GM19395 (cell line): ENCODE measurements at regions not wholly inside any gene's neighbourhood (a gene's known extent, or its start where the extent isn't known, plus 50 kb on each side); places are given as distances from the start of the nearest gene placed in this dataset.
"Not testable (repeated sequence)": the region's sequence is repeated elsewhere in the genome, so short reads cannot be mapped to it uniquely, and the experiment has no call there.

Experiments used
- ATAC-seq: cut with Tn5 transposase; IDR thresholded peaks from one replicate; pipeline ENCODE4 v1.9.1; 2021; ENCODE audit warnings: mild to moderate bottlenecking, moderate library complexity; ENCODE audit not compliant: unreplicated experiment

GRCh38 chr16:5835876-5836275 is 738.3 kb upstream of the EEF2KMT start:
- no peak for ATAC-seq

- ATAC-seq, result no peak
Measured at GRCh38 chr16:5826332-5826731, 728.7 kb upstream of the EEF2KMT start.

GRCh38 chr16:5820472-5820871 is 722.9 kb upstream of the EEF2KMT start:
- ATAC-seq, result no peak

- no peak for ATAC-seq
Measured at GRCh38 chr16:5815570-5816237, 718.1 kb upstream of the EEF2KMT start.

- ATAC-seq, result no peak
Measured at GRCh38 chr16:5801396-5801795, 703.8 kb upstream of the EEF2KMT start.

- ATAC-seq, result no peak
Measured at GRCh38 chr16:5793556-5793955, 696.0 kb upstream of the EEF2KMT start.

GRCh38 chr16:5791011-5791657 is 693.5 kb upstream of the EEF2KMT start:
- no peak for ATAC-seq

- ATAC-seq, result no peak
Measured at GRCh38 chr16:5790512-5790911, 692.9 kb upstream of the EEF2KMT start.

- no peak for ATAC-seq
Measured at GRCh38 chr16:5789033-5789432, 691.4 kb upstream of the EEF2KMT start.

GRCh38 chr16:5781436-5781835 is 683.8 kb upstream of the EEF2KMT start:
- no peak for ATAC-seq

GRCh38 chr16:5776876-5777275 is 679.3 kb upstream of the EEF2KMT start:
- no peak for ATAC-seq

- no peak for ATAC-seq
Measured at GRCh38 chr16:5775916-5776315, 678.3 kb upstream of the EEF2KMT start.

- ATAC-seq, result no peak
Measured at GRCh38 chr16:5770118-5770517, 672.5 kb upstream of the EEF2KMT start.

GRCh38 chr16:5769513-5769912 is 671.9 kb upstream of the EEF2KMT start:
- no peak for ATAC-seq

GRCh38 chr16:5768445-5768844 is 670.9 kb upstream of the EEF2KMT start:
- ATAC-seq, result no peak

- ATAC-seq, result no peak
Measured at GRCh38 chr16:5763176-5763575, 665.6 kb upstream of the EEF2KMT start.

GRCh38 chr16:5762362-5762761 is 664.8 kb upstream of the EEF2KMT start:
- ATAC-seq, result no peak

GRCh38 chr16:5761592-5761991 is 664.0 kb upstream of the EEF2KMT start:
- no peak for ATAC-seq

- no peak for ATAC-seq
Measured at GRCh38 chr16:5758281-5758680, 660.7 kb upstream of the EEF2KMT start.

- no peak for ATAC-seq
Measured at GRCh38 chr16:5756969-5757368, 659.4 kb upstream of the EEF2KMT start.

- ATAC-seq, result no peak
Measured at GRCh38 chr16:5753381-5753780, 655.8 kb upstream of the EEF2KMT start.

GRCh38 chr16:5751216-5751615 is 653.6 kb upstream of the EEF2KMT start:
- no peak for ATAC-seq

GRCh38 chr16:5750439-5750838 is 652.8 kb upstream of the EEF2KMT start:
- not testable (repeated sequence) for ATAC-seq
